Parathyroid adenoma (tissue), 2 donors: ENCODE measurements at regions not wholly inside any gene's neighbourhood (a gene's known extent, or its start where the extent isn't known, plus 50 kb on each side); places are given as distances from the start of the nearest gene placed in this dataset.

Experiments
- H2AFZ ChIP-seq: fragments of 300-600 bp; sonication (generic); one replicate; pipeline ENCODE4 v1.7.0; 2017; ENCODE audit warnings: antibody characterized with exemption, mild to moderate bottlenecking
- H3K27ac ChIP-seq: fragments of 300-600 bp; sonication (generic); one replicate; pipeline ENCODE4 v1.7.0; 2017
- H3K27me3 ChIP-seq: fragments of 300-600 bp; sonication (generic); one replicate; pipeline ENCODE4 v1.7.0; 2017; ENCODE audit warnings: low read length; ENCODE audit not compliant: control insufficient read depth, insufficient read depth
- H3K36me3 ChIP-seq: fragments of 300-600 bp; sonication (generic); one replicate; pipeline ENCODE4 v1.7.0; 2017; ENCODE audit warnings: low read length; ENCODE audit not compliant: control insufficient read depth, insufficient read depth
- H3K4me1 ChIP-seq: fragments of 300-600 bp; sonication (generic); one replicate; pipeline ENCODE4 v1.7.0; 2017; ENCODE audit warnings: control low read depth
- H3K4me2 ChIP-seq: fragments of 300-600 bp; sonication (generic); one replicate; pipeline ENCODE4 v1.7.0; 2017; ENCODE audit warnings: low read length
- H3K4me3 ChIP-seq: fragments of 300-600 bp; sonication (generic); one replicate; pipeline ENCODE4 v1.7.0; 2017; ENCODE audit warnings: low read depth, low read length
- H3K79me2 ChIP-seq: fragments of 300-600 bp; sonication (generic); one replicate; pipeline ENCODE4 v1.7.0; 2017; ENCODE audit warnings: control low read depth
- H3K9ac ChIP-seq: fragments of 300-600 bp; sonication (generic); one replicate; pipeline ENCODE4 v1.7.0; 2017; ENCODE audit warnings: mild to moderate bottlenecking
- H3K9me3 ChIP-seq: fragments of 300-600 bp; sonication (generic); one replicate; pipeline ENCODE4 v1.7.0; 2017; ENCODE audit warnings: low read length; ENCODE audit not compliant: control insufficient read depth
- CTCF ChIP-seq: fragments of 300-600 bp; sonication (generic); IDR thresholded peaks from one replicate; pipeline ENCODE4 v1.7.0; 2017; ENCODE audit warnings: antibody characterized with exemption, mild to moderate bottlenecking
- donor health status: primary hyperparathyroidism.

DNA sequence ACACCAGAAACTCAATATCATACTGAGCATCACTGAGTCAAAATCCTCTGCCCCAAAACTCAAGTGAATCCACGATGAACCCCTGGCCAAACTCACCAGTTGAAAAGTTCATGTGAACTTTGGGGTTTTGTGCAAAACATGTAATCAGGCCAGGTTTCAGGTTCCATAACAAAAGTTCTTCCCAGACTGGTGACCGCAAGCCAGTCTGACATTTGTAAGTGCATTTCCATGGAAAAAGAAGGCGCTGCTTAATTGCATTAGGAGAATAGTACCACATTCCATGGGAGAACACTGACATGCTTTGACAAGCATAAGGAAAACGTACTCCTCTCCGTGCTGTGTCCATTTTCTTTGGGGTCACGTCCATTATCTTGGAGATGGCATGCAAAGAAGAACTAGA, 567.0 kb downstream of the BNC2 start:
- no peak overlapping the region for H3K4me3 ChIP-seq
- H3K9me3 ChIP-seq, result no peaks in the 10 kb centered on the region
- H3K36me3 ChIP-seq, result no peaks in the 10 kb centered on the region
- no peak overlapping the region for H3K9ac ChIP-seq
- no peak overlapping the region for H3K27ac ChIP-seq
- H3K4me2 ChIP-seq, result no peak overlapping the region
- H3K79me2 ChIP-seq, result no peaks in the 10 kb centered on the region
- no peaks in the 10 kb centered on the region for H3K27me3 ChIP-seq
- H2AFZ ChIP-seq, result no peak overlapping the region
- no peak for TF ChIP-seq CTCF
- no peaks in the 10 kb centered on the region for H3K4me1 ChIP-seq

GRCh38 chr9:16304301-16304700, 566.2 kb downstream of the BNC2 start:
- Histone ChIP-seq H3K79me2 (no peaks in the 10 kb centered on the region), H3K9ac (no peak overlapping the region), H3K27me3 (no peaks in the 10 kb centered on the region), H2AFZ (no peak overlapping the region), H3K27ac (no peak overlapping the region), H3K9me3 (no peaks in the 10 kb centered on the region), H3K36me3 (no peaks in the 10 kb centered on the region), H3K4me2 (no peak overlapping the region), H3K4me3 (no peak overlapping the region), H3K4me1 (no peaks in the 10 kb centered on the region)
- no peak for TF ChIP-seq CTCF

DNA sequence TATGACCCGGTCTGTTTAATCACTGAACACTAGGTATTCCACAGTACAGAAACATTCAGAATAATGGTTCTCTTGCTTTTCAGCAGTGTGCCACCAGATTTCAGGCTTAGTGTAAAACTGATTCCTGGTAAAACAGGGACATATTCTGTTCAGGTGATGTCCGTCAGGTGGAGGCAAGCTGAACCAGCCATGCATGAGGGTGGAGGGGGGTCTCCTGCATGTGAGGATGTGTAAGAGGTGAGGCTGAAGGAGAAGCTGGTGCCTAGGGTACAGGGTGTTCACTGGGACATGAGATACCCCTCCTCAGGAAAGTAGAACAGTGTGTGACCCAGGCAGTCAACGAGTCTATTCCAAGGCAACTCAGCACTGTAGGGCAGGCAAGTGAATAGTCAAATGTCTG, 563.9 kb downstream of the BNC2 start:
- Histone ChIP-seq H3K27me3 (no peaks in the 10 kb centered on the region), H3K79me2 (no peaks in the 10 kb centered on the region), H3K4me3 (no peak overlapping the region), H3K9me3 (no peaks in the 10 kb centered on the region), H2AFZ (no peak overlapping the region), H3K27ac (no peak overlapping the region), H3K36me3 (no peaks in the 10 kb centered on the region), H3K9ac (no peak overlapping the region), H3K4me1 (no peaks in the 10 kb centered on the region), H3K4me2 (no peak overlapping the region)
- no peak for TF ChIP-seq CTCF

DNA sequence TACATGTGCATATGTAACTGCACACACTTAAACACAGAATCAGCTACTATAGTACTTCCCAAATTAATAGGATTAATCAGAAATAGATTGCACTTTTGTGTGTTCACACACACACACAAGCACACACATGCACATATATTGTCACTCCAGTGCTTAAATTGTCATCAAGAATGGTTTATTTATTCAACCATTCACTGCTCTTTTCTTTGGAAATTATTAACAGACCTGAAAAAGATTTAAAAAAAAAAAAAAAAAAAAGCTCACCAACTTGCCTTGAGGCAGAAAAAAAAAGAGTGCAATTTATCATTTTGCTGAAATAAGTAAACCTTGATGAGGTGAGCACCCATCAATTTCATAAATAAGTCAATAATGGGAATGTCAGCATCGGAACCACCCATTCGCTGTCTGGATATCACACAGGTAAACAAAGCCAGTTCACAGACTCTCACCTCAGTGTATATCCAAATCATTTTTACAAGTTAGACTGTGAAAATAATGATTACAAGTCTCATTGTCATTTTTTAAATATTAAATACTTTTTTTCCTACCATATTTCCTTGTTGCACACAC, 562.8 kb downstream of the BNC2 start:
- no peak overlapping the region for H2AFZ ChIP-seq
- no peak overlapping the region for H3K4me3 ChIP-seq
- H3K36me3 ChIP-seq, result no peaks in the 10 kb centered on the region
- H3K4me1 ChIP-seq, result no peaks in the 10 kb centered on the region
- H3K9me3 ChIP-seq, result no peaks in the 10 kb centered on the region
- no peak overlapping the region for H3K4me2 ChIP-seq
- no peak overlapping the region for H3K9ac ChIP-seq
- no peak overlapping the region for H3K27ac ChIP-seq
- no peaks in the 10 kb centered on the region for H3K79me2 ChIP-seq
- no peak for TF ChIP-seq CTCF
- H3K27me3 ChIP-seq, result no peaks in the 10 kb centered on the region

GRCh38 chr9:16308645-16309044, 561.8 kb downstream of the BNC2 start:
- no peak overlapping the region for H2AFZ ChIP-seq
- no peak overlapping the region for H3K9ac ChIP-seq
- no peaks in the 10 kb centered on the region for H3K4me1 ChIP-seq
- H3K27me3 ChIP-seq, result no peaks in the 10 kb centered on the region
- no peak overlapping the region for H3K4me2 ChIP-seq
- no peak overlapping the region for H3K4me3 ChIP-seq
- H3K27ac ChIP-seq, result no peak overlapping the region
- H3K9me3 ChIP-seq, result no peaks in the 10 kb centered on the region
- no peaks in the 10 kb centered on the region for H3K79me2 ChIP-seq
- TF ChIP-seq CTCF, result no peak
- no peaks in the 10 kb centered on the region for H3K36me3 ChIP-seq
